Activated naive CD8-positive, alpha-beta T cell (primary cell): ENCODE measurements at regions not wholly inside any gene's neighbourhood (a gene's known extent, or its start where the extent isn't known, plus 50 kb on each side); places are given as distances from the start of the nearest gene placed in this dataset.
A peak's percentile ranks its signal among the peaks of the same experiment; 100 is the strongest.
"Not testable (repeated sequence)": the region's sequence is repeated elsewhere in the genome, so short reads cannot be mapped to it uniquely, and the experiment has no call there.

ENCODE experiments used
- H3K27ac Mint-ChIP-seq: one replicate; pipeline ENCODE4 v1.8.0; 2021; ENCODE audit warnings: mixed read lengths
- H3K27me3 Mint-ChIP-seq: one replicate; pipeline ENCODE4 v1.8.0; 2021; ENCODE audit warnings: mixed read lengths
- H3K36me3 Mint-ChIP-seq: one replicate; pipeline ENCODE4 v1.8.0; 2021; ENCODE audit warnings: mixed read lengths
- H3K4me1 Mint-ChIP-seq: one replicate; pipeline ENCODE4 v1.8.0; 2021; ENCODE audit warnings: low read depth, mixed read lengths
- H3K4me3 Mint-ChIP-seq: one replicate; pipeline ENCODE4 v1.8.0; 2021; ENCODE audit warnings: mild to moderate bottlenecking, mixed read lengths
- H3K9me3 Mint-ChIP-seq: one replicate; pipeline ENCODE4 v1.8.0; 2021; ENCODE audit warnings: low read depth, mixed read lengths

DNA sequence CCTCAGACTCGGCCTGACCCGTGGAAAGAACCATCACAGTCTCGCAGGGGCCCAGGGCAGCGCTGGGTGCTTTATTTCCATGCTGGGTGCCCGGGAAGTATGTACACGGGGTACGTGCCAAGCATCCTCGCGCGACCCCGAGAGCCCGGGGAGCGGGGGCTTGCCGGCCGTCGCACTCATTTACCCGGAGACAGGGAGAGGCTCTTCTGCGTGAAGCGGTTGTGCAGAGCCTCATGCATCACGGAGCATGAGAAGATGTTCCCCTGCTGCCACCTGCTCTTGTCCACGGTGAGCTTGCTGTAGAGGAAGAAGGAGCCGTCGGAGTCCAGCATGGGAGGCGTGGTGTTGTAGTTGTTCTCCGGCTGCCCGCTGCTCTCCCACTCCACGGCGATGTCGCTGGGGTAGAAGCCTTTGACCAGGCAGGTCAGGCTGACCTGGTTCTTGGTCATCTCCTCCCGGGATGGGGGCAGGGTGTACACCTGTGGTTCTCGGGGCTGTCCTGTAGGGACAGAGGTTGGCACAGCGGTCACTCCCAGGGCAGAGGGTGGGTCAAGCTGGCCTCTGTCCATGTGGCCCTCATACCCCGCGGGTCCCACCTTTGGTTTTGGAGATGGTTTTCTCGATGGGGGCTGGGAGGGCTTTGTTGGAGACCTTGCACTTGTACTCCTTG is 242.8 kb downstream of the TMEM121 start:
- H3K27ac Mint-ChIP-seq, H3K27me3 Mint-ChIP-seq, H3K36me3 Mint-ChIP-seq, H3K9me3 Mint-ChIP-seq, H3K4me1 Mint-ChIP-seq, H3K4me3 Mint-ChIP-seq: not testable (repeated sequence)

DNA sequence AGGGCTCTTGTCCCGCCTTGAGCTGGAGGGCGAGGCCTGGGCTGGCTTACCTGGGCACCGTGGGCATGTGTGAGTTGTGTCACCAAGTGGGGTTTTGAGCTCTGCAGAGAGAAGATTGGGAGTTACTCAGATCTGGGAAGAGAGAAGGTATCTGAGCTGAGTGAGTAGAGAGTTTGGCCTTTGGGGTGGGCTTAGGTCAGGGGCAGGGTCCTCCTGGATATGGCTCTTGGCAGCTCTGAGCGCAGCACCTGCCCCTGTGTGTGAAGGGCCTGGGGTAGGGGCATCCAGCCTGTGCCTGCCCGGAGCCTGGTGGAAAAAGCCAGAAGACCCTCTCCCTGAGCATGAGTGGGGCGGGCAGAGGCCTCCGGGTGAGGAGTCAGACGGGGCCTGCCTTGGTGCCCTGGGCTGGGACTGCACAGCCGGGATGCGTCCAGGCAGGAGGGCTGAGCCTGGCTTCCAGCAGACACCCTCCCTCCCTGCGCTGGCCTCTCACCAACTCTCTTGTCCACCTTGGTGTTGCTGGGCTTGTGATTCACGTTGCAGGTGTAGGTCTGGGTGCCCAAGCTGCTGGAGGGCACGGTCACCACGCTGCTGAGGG is 244.3 kb downstream of the TMEM121 start:
- H3K36me3 Mint-ChIP-seq, H3K4me1 Mint-ChIP-seq, H3K4me3 Mint-ChIP-seq, H3K27me3 Mint-ChIP-seq, H3K9me3 Mint-ChIP-seq, H3K27ac Mint-ChIP-seq: not testable (repeated sequence)

DNA sequence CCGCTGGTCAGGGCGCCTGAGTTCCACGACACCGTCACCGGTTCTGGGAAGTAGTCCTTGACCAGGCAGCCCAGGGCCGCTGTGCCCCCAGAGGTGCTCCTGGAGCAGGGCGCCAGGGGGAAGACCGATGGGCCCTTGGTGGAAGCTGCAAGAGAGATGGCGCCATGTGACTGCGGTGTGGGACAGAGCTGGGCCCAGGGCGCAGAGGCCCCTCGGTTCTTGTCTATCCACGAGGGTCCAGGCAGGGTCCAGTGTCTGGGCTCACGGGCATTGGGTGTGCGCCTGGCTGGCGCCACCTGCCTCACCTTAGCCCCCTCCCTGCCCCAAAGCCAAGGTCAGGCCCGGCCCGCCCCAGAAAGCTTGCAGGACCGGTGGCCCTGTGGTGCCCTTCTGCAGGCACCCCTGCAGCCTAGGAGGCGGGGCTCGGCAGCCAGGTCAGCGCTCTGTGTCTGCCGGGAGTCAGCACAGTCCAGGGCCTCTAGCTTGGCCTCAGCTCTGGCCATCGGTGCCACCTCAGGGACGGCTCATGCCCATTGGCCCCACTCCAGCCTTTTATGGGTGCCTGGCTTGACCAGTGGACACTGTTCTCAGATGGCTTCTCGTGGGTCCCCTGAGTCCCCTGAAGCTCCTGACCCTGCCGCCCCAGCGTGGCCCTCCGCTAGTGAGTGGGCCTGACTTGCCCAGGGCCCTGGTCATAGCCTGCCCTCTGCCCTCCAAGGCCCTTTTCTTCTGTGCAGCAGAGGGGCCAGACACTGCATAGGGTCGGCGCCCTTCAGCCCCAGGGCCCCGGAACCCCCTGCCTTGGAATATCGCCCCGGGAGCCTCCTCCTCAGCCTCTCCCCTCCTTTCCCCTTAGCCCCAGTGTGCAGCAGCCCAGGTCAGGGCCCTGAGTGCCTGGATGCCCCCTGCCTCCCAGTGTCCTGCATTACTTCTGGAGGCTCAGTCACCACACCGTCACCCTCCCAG is 245.2 kb downstream of the TMEM121 start:
- H3K36me3 Mint-ChIP-seq, H3K4me1 Mint-ChIP-seq, H3K9me3 Mint-ChIP-seq, H3K27ac Mint-ChIP-seq, H3K4me3 Mint-ChIP-seq, H3K27me3 Mint-ChIP-seq: not testable (repeated sequence)

DNA sequence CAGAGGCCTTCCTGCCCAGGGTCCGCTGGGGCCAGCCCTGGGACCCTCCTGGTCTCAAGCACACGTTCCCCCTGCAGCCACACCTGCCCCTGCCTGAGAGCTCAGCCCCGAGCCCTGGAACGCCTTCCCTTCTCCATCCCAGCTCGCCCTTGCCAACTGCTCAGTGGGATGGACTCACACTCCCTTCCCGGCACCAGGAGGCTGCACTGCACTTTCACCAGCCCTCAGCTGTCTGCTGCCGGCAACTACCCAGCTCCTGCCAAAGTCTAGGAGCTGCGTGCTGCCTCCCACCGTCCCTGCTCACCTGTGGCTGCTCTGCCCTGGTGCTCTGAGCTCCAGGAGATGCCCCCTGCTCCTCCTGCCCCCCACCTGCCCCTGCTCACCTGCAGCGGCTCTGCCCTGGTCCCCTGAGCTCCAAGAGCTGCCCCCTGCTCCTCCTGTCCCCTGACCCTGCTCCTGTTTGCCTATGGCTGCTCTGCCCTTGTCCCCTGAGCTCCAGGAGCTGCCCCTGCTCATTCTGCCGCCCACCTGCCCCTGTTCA is 246.4 kb downstream of the TMEM121 start:
- H3K27ac Mint-ChIP-seq, H3K9me3 Mint-ChIP-seq, H3K27me3 Mint-ChIP-seq, H3K4me3 Mint-ChIP-seq, H3K36me3 Mint-ChIP-seq, H3K4me1 Mint-ChIP-seq: not testable (repeated sequence)

GRCh38 chr14:105773584-105773983 is 247.2 kb downstream of the TMEM121 start:
- H3K4me3 Mint-ChIP-seq: no peak overlapping the region
- no peaks in the 10 kb centered on the region for H3K36me3 Mint-ChIP-seq
- peaks cover 5% of the 10 kb centered on the region for H3K27me3 Mint-ChIP-seq
- peaks cover 6% of the 10 kb centered on the region for H3K9me3 Mint-ChIP-seq
- H3K4me1 Mint-ChIP-seq: no peaks in the 10 kb centered on the region
- H3K27ac Mint-ChIP-seq: no peak overlapping the region

GRCh38 chr14:105774001-105774400 is 247.6 kb downstream of the TMEM121 start:
- H3K36me3 Mint-ChIP-seq: no peaks in the 10 kb centered on the region
- no peak overlapping the region for H3K4me3 Mint-ChIP-seq
- H3K9me3 Mint-ChIP-seq: peaks cover 11% of the 10 kb centered on the region
- H3K27me3 Mint-ChIP-seq: peaks cover 5% of the 10 kb centered on the region
- no peak overlapping the region for H3K27ac Mint-ChIP-seq
- no peaks in the 10 kb centered on the region for H3K4me1 Mint-ChIP-seq

- H3K4me1 Mint-ChIP-seq, H3K36me3 Mint-ChIP-seq, H3K27me3 Mint-ChIP-seq, H3K27ac Mint-ChIP-seq, H3K4me3 Mint-ChIP-seq: not testable (repeated sequence)
- peaks cover 18% of the 10 kb centered on the region for H3K9me3 Mint-ChIP-seq
Observed at GRCh38 chr14:105774585-105775348, 248.4 kb downstream of the TMEM121 start.

GRCh38 chr14:105775349-105775923 is 249.1 kb downstream of the TMEM121 start:
- H3K27me3 Mint-ChIP-seq, H3K4me1 Mint-ChIP-seq, H3K36me3 Mint-ChIP-seq, H3K4me3 Mint-ChIP-seq: not testable (repeated sequence)
- peak overlapping the region; percentile 56 for H3K27ac Mint-ChIP-seq
- peaks cover 24% of the 10 kb centered on the region for H3K9me3 Mint-ChIP-seq

GRCh38 chr14:105776112-105776511 is 249.7 kb downstream of the TMEM121 start:
- not testable (repeated sequence) for H3K4me1 Mint-ChIP-seq, H3K4me3 Mint-ChIP-seq, H3K36me3 Mint-ChIP-seq, H3K27me3 Mint-ChIP-seq, H3K27ac Mint-ChIP-seq
- H3K9me3 Mint-ChIP-seq: peaks cover 28% of the 10 kb centered on the region

DNA sequence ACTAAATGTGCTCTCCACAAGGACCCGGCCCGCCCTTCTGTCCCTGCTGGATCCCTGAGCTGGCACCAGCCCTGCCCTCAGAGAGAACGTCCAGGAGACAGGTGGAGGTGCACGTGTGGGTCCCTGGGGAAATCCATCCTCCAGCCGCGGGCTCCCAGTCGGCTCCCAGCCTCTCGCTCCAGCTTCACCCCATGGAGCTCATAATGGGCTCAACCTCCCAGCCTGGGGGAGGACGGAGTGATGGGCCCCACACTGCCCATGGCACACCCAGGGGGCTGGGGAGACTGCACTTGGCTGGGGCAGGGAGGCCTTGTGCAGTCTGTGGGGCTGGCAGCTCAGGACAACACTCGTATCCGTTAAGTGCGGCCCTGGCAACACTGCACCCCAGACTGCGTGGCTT is 250.5 kb downstream of the TMEM121 start:
- H3K36me3 Mint-ChIP-seq: peaks cover 5% of the 10 kb centered on the region
- H3K4me3 Mint-ChIP-seq: no peak overlapping the region
- H3K4me1 Mint-ChIP-seq: no peaks in the 10 kb centered on the region
- no peak overlapping the region for H3K27ac Mint-ChIP-seq
- H3K27me3 Mint-ChIP-seq: peaks cover 5% of the 10 kb centered on the region
- peaks cover 32% of the 10 kb centered on the region for H3K9me3 Mint-ChIP-seq

DNA sequence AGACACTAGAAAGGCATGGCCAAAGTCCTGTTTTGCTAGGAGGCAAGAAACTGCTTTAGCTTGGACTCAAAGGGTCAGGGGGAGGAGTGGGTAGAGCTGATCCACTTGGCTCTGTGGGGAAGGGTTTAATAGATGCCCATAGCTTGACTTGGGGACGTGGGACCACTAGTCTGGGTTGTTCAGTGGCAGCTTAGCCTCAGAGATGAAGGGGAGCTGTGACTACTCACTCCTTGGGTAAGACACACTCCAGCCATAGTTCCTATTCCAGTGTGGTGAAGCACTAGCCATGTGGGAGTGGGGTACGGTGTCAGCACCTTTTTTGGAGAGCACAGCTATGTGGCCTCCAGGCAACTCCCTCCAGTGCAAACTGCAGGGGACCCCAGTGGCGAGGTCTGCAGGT is 257.3 kb downstream of the TMEM121 start:
- Mint-ChIP-seq H3K27ac (no peak overlapping the region), H3K4me3 (no peak overlapping the region), H3K36me3 (peaks cover 5% of the 10 kb centered on the region), H3K4me1 (no peaks in the 10 kb centered on the region), H3K27me3 (peaks cover 3% of the 10 kb centered on the region), H3K9me3 (peaks cover 24% of the 10 kb centered on the region)

DNA sequence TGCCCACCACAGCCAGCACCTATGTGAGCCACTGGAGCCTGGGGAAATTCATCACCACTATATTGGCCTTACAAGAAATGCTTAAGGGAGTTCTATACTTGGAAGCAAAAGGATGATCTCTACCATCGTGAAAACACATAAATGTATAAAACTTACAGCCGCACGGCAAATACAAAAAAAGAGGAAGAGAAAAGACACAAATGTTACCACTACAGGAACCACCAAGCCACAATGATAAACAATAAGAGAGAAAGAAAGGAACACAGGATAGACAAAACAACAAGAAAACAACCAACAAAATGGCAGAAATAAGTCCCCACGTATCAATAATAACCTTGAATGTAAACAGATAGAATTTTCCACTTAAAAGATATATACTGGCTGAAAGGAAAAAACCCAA is 267.5 kb downstream of the TMEM121 start:
- Mint-ChIP-seq H3K36me3 (no peaks in the 10 kb centered on the region), H3K27me3 (peaks cover 17% of the 10 kb centered on the region), H3K4me3 (no peak overlapping the region), H3K27ac (no peak overlapping the region), H3K4me1 (no peaks in the 10 kb centered on the region), H3K9me3 (no peaks in the 10 kb centered on the region)

- H3K4me1 Mint-ChIP-seq: no peaks in the 10 kb centered on the region
- no peak overlapping the region for H3K27ac Mint-ChIP-seq
- no peaks in the 10 kb centered on the region for H3K36me3 Mint-ChIP-seq
- H3K4me3 Mint-ChIP-seq: no peak overlapping the region
- H3K9me3 Mint-ChIP-seq: peaks cover 4% of the 10 kb centered on the region
- H3K27me3 Mint-ChIP-seq: peaks cover 11% of the 10 kb centered on the region
Observed at GRCh38 chr14:105797546-105797945, 271.2 kb downstream of the TMEM121 start.

- H3K4me3 Mint-ChIP-seq: no peak overlapping the region
- H3K36me3 Mint-ChIP-seq: no peaks in the 10 kb centered on the region
- H3K27ac Mint-ChIP-seq: no peak overlapping the region
- H3K27me3 Mint-ChIP-seq: peaks cover 1% of the 10 kb centered on the region
- H3K4me1 Mint-ChIP-seq: no peaks in the 10 kb centered on the region
- H3K9me3 Mint-ChIP-seq: peaks cover 13% of the 10 kb centered on the region
Observed at GRCh38 chr14:105805701-105806100, 279.3 kb downstream of the TMEM121 start.
